GM11168 (cell line): ENCODE measurements at regions not wholly inside any gene's neighbourhood (a gene's known extent, or its start where the extent isn't known, plus 50 kb on each side); places are given as distances from the start of the nearest gene placed in this dataset.

Experiments
- in situ Hi-C: fragments of 300-500 bp; cut with MboI; formaldehyde crosslinking; loops from one replicate; pipeline ENCODE4 v1.12.0; 2022; ENCODE audit warnings: low sequenced_read_pairs; ENCODE audit not compliant: unreplicated experiment

DNA sequence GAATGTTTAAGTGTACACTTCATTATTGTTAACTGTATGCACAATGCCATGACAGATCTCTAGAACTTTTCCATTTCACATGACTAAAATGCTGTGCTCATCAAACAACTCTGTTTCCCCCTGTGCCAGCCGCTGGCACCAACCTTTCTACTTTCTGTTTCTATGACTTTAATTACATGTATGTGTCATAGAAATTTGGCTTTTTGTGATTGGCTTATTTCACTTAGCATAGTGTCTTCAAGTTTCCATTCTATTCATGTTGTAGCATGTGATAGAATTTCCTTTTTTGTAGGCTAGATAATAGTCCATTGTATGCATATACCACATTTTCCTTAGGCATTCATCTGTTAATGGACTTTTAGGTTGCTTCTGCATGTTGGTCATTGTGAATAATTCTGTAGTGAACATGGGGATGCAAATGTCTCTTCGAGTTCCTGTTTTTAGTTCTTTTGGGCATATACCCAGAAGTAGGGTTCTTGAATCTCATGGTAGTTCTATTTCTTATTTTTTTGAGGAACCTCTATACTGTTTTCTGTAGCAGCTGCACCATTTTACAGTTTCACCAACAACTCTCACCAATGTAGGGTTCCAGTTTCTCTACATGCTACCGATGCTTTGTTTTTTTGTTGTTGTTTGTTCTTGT lies 184.4 kb upstream of the DMRT1 start:
- in situ Hi-C loops, result no loop called here

DNA sequence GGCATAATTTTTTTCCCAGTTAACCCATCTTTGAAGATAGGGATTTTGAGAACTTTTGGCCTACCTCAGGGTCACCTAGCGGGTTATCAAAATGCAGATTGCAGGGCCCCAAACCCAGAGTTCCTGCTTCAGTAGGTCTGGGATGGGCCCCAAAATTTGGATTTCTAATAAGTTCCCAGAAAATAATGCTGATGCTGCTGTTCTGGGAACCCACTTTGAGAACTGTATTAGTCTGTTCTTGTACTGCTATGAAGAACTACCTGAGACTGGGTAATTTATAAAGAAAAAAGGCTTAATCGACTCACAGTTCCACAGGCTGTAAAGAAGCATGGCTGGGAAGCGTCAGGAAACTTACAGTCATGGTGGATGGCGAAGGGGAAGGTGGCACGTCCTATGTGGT lies 182.2 kb upstream of the DMRT1 start:
- in situ Hi-C loops, result no loop called here

DNA sequence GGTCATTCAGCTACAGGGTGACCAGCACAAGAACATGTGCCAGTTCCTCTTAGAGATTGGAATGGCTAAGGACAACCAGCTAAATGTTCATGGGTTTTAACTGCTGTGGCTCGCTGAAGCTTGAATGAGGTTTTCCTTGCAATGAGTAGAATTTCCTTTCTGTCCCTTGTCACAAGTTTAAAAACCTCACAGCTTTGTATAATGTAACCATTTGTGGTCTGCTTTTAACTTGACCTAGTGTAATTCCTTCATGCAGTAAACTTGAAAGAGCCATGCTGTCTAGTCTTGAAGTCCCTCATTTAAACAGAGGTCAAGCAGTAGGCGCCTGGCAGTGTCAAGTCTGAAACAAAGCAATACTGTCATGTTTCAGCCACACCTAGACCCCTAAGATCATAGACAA lies 181.3 kb upstream of the DMRT1 start:
- in situ Hi-C loops, result no loop called here

- in situ Hi-C loops, result no loop called here
Measured at GRCh38 chr9:663541-663940, 178.0 kb upstream of the DMRT1 start.

GRCh38 chr9:665296-665695 lies 176.2 kb upstream of the DMRT1 start:
- in situ Hi-C loops, result no loop called here

DNA sequence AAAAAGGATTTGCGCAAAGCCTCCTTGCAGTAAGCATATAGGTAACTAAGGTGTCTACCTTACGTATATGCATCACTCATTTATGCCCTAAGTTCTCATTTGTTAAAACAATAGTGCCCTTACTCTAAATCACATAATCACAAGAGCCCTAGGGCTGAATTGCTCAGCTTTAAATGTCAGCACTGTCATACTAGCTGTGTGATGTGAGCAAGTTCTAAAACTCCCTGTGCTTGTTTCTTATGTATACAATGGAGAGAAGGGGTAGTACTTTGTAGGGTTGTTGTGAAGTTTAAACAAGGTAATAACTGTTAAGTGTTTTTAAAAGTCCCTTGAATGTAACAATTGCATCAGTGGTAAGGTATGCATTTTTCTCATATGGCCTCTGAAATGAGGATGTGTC lies 169.5 kb upstream of the DMRT1 start:
- in situ Hi-C loops, result no loop called here

DNA sequence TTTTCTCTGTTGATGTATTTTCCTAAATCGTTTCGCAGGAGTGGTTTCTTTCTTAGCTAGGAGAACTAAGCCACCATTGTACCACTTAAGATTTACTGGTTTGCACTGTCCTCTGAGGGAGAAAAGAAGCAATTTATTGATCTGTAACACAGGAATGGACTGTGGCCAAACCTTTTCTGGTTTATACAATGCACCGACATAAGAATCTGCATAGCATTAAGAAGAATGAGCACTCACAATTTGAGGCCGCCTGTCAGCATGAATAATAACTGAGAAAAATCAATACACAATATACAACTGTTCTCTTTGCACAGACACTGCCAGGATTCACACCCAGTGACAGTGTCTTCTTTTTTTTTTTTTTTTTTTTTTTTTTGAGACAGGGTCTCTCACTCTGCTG lies 168.6 kb upstream of the DMRT1 start:
- in situ Hi-C loops, result no loop called here

GRCh38 chr9:673264-673965 lies 168.1 kb upstream of the DMRT1 start:
- in situ Hi-C loops, result no loop called here

DNA sequence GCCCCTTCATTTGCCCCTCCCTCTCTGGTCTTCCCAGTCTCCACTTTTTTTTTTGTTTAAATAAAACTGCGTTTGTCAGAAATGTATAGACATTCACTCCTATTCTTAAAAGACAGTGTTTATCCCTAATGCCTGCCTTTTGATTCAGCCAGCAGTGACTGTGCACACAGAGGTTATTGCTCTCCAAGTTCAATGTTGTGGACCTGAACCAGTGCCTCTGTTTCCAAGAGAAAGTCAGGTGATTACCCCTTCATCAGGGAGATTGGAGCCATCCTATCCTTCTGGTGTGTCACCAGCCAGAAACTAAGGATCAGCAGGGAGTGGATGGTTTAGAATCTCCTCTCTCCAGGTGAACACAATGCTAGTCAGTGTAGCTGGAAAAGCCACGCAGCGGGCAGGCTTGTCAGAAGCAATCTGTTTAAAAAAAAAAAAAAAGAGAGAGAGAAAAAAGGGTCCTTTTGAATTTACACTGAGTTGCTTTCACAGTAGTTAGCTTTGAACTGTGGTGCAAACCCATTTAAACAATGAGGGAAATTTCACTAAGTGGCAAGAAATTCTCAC lies 167.5 kb upstream of the DMRT1 start:
- in situ Hi-C loops, result no loop called here

DNA sequence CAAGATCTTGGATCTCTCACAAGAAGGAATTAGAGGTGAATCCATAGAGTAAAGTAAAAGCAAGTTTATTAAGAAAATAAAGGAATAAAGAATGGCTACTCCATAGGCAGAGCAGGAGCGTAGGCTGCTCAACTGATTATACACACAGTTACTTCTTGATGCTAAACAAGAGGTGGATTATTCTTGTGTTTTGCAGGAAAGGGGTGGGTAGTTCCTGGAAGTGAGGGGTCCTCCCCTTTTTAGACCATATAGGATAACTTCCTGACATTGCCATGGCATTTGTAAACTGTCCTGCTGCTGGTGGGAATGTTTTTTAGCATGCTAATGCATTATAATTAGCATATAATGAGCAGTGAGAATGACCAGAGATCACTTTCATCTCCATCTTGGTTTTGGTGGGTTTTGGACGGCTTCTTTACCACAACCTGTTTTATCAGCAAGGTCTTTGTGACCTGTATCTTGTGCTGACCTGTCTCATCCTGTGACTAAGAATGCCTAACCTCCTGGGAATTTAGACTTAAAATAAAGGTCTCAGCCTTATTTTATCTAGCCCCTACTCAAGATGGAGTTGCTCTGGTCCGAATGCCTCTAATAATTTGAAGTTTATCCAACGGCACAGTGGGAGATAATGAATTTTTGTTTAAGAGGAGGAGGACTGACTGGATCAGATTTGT lies 165.7 kb upstream of the DMRT1 start:
- in situ Hi-C loops, result no loop called here

DNA sequence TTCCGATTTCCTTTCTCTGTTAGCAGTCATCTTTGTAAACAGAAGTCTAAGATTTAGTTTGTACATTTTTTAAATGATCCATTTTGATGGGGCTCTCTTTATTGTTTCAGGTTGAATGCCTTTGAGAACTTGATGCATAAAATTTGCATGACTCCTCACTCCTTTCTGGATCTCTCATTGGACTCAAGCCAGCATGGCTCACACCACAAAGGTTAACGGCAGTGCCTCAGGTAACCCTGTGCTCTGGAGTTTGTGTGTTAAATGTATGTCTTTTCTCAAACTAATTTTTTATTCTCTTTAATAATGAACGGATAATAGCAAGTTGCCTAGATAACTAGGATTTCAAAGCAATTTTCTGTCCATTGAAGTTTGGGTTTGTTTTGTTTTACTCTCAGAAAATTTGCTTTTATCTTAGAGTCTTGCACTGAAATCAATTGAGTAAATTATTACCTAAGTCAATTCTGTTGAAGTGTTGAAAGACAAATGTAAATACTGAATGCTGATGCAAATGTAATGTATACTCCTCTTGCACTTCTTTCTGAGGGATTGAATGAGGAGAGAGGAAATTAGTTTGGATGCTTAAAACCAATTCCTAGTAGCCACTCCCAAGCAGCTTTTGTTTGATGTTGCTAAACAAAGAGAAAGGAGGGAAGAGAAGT lies 164.6 kb upstream of the DMRT1 start:
- in situ Hi-C loops, result no loop called here

DNA sequence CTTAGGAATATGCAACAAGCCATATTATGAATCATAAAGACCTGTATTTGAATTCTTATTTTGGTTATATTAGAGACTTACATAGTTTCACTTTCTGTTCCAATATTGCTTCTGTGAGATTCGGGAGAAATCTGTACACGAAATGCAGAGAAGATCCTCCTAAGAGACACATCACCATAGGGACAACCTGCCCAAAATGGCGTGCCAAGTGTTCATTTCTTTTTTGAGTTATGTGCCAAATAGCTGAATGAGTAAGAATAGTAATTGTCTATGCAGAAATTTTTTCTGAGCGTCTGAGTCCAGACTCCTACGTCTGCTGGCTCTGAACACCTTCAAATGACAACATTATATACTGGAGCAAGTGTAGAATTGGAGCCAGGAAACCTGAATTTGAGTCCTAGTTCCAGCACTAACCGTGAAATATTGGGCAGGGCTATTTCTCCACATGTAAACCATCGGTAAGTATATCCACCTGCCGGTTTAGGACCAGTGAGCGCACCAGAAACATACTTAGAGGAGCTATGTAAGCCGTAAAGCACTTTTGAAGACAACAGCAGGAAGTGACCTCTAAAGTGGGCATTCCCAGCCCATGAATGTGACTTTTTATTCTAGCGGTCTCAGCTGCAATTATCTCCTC lies 163.9 kb upstream of the DMRT1 start:
- in situ Hi-C loops, result no loop called here

DNA sequence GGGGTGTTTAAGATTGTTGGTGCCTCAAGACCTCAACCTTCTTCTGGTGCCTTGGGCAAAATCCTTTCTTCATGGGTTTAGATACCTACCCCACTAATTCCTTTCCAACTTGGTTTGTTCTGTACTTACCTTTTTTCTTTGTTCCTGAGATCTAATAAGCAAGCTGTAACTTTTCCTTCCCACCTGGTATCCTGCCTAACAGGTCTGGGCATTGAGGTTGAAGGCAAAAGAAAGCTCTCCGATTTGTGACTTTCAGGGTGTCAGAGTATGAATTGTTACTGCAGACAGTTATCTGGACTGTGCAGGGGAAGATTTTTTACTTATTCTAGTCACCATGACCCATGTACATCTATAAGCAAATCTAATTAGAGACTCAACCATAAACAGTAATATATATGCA lies 162.6 kb upstream of the DMRT1 start:
- in situ Hi-C loops, result no loop called here

GRCh38 chr9:679462-679861 lies 162.0 kb upstream of the DMRT1 start:
- in situ Hi-C loops, result no loop called here

DNA sequence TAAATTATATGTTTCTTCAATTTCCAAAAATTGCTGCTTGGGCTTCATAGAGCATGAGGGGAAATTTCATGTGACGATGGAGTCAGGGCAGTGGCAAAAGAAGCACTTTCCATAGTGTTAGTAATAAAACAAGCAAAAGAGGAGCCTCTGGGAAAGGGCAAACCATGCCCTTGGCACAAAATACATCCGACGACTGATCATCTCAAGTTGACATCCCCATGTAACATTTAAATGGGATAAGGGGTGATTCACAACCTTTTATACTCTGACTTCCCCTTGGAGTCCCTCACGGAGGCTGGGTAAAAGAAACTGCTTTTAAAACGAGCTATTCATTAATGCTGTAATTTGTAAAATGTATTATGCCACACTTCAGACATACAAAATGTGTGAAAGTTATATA lies 161.4 kb upstream of the DMRT1 start:
- in situ Hi-C loops, result no loop called here

DNA sequence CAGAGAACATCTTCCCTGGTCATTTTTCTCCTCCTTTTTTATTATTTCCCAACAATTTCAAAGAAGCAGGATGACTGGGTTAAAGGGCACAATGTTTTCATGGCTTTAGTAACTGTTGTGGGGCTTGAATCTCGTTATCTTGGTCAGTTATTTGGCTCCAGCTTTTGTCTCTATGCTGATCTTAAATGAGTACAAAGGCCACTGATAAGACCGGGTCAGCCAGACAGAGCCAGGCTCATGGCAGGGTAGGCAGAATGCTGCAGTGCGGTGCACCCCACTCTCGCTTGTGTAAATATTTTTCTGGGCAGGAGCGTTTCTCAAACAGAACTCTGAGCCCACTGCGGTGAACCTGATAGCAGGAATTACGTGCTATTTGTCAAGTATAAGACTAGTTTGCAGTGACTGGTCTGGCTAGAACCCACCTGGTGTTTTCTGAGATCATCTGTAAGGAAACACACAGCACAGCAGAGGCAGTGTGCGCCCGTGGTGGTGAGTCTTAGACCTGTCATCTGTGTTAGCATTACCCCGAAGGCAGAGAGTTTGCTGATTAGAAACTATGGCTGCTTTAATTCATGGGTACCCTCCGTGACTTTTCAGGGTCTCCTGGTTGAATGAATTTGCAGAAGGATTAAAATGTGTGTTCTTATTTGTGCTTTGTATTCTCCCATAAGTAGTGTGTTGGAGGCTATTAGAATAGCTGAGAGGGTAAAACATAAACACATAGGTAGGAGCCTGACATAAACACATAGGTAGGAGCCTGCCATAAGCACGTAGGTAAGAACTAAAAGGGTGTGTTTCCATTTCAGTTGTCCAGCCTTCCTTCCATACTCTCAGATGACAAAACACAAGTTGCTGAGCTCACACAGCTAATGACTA lies 158.6 kb upstream of the DMRT1 start:
- in situ Hi-C loops, result no loop called here

GRCh38 chr9:683509-684021 lies 157.9 kb upstream of the DMRT1 start:
- in situ Hi-C loops, result no loop called here

- in situ Hi-C loops, result no loop called here
Measured at GRCh38 chr9:684054-684890, 157.2 kb upstream of the DMRT1 start.
